OCI-LY7 (cell line): ENCODE measurements at regions not wholly inside any gene's neighbourhood (a gene's known extent, or its start where the extent isn't known, plus 50 kb on each side); places are given as distances from the start of the nearest gene placed in this dataset.

Source experiments
- BruUV-seq: library from RNA; stranded (reverse); fragments of 400-500 nt; replicated peaks from 2 replicates; lab custom pipeline; 2021; lab: Mats Ljungman, UMichigan
- CTCF ChIA-PET: fragments of 300-600 bp; sonication (Branson Sonifier 250); formaldehyde crosslinking; loops from one replicate; lab custom pipeline; 2022; ENCODE audit warnings: antibody characterized with exemption; ENCODE audit not compliant: unreplicated experiment; lab: Charles Lee
- POLR2A ChIA-PET: fragments of 300-600 bp; sonication (Branson Sonifier 250); formaldehyde crosslinking; loops from one replicate; lab custom pipeline; 2022; ENCODE audit warnings: antibody characterized with exemption; lab: Charles Lee
- DNase-seq: peaks from one replicate; pipeline ENCODE4 v3.0.0-alpha.2; 2015; ENCODE audit warnings: low spot score
- H2AFZ ChIP-seq: fragments of 200-600 bp; sonication (generic), shearing (Covaris generic); 2 replicates; pipeline ENCODE4 v1.6.1; 2014; ENCODE audit warnings: mild to moderate bottlenecking, antibody characterized with exemption, low read length, moderate library complexity
- H3K27ac ChIP-seq: fragments of 200-600 bp; sonication (generic); 2 replicates; pipeline ENCODE4 v1.5.1; 2014; ENCODE audit warnings: mixed run types, low read depth, mild to moderate bottlenecking, moderate library complexity, low read length, inconsistent platforms; ENCODE audit not compliant: poor library complexity, severe bottlenecking
- H3K36me3 ChIP-seq: fragments of 200-600 bp; sonication (generic); 2 replicates; pipeline ENCODE4 v1.6.1; 2014; ENCODE audit warnings: mild to moderate bottlenecking, antibody characterized with exemption, low read length, moderate library complexity, mixed read lengths; ENCODE audit not compliant: insufficient read depth
- H3K4me1 ChIP-seq: fragments of 200-600 bp; sonication (generic); 2 replicates; pipeline ENCODE4 v1.5.1; 2014; ENCODE audit warnings: mild to moderate bottlenecking, low read length; ENCODE audit not compliant: insufficient read depth, poor library complexity, severe bottlenecking
- H3K4me2 ChIP-seq: fragments of 200-600 bp; sonication (generic); 2 replicates; pipeline ENCODE4 v1.6.1; 2014; ENCODE audit warnings: mild to moderate bottlenecking, low read length
- H3K4me3 ChIP-seq: fragments of 200-600 bp; sonication (generic); 2 replicates; pipeline ENCODE4 v1.5.1; 2014; ENCODE audit warnings: mild to moderate bottlenecking, low read depth, low read length; ENCODE audit not compliant: poor library complexity, severe bottlenecking
- H3K79me2 ChIP-seq: fragments of 200-600 bp; sonication (generic); 2 replicates; pipeline ENCODE4 v1.6.1; 2016; ENCODE audit warnings: low read depth, mild to moderate bottlenecking, low read length, moderate library complexity, mixed read lengths; ENCODE audit not compliant: insufficient read depth
- H3K9me2 ChIP-seq: fragments of 200-600 bp; sonication (generic); 2 replicates; pipeline ENCODE4 v1.6.1; 2016; ENCODE audit warnings: mild to moderate bottlenecking, low read length, mixed read lengths; ENCODE audit not compliant: insufficient read depth
- H3K9me3 ChIP-seq: fragments of 200-600 bp; sonication (generic); 2 replicates; pipeline ENCODE4 v1.6.1; 2014; ENCODE audit warnings: mild to moderate bottlenecking, mixed run types, low read length, mixed read lengths
- H4K20me1 ChIP-seq: fragments of 200-600 bp; sonication (generic); 2 replicates; pipeline ENCODE4 v1.6.1; 2014; ENCODE audit warnings: mild to moderate bottlenecking, antibody characterized with exemption, low read length, moderate library complexity, mixed read lengths; ENCODE audit not compliant: insufficient read depth
- EZH2phosphoT487 ChIP-seq: fragments of 200-600 bp; sonication (generic); IDR thresholded peaks from 2 replicates; pipeline ENCODE4 v1.6.1; 2018; ENCODE audit warnings: low read depth, borderline replicate concordance, mild to moderate bottlenecking, mixed run types, antibody characterized with exemption, low read length, moderate library complexity, mixed read lengths
- intact Hi-C: fragments of 100-400 bp; cut with micrococcal nuclease; formaldehyde crosslinking; loops from one replicate; pipeline ENCODE4 v1.10.0; 2022; ENCODE audit not compliant: unreplicated experiment
- TF ChIP-seq, protein P1 (sequence below): fragments of 200-600 bp; sonication (generic); conservative IDR thresholded peaks from 2 replicates; pipeline ENCODE4 v1.5.1; 2014; ENCODE audit warnings: mild to moderate bottlenecking, antibody characterized with exemption, low read length, moderate library complexity, mixed read lengths

DNA sequence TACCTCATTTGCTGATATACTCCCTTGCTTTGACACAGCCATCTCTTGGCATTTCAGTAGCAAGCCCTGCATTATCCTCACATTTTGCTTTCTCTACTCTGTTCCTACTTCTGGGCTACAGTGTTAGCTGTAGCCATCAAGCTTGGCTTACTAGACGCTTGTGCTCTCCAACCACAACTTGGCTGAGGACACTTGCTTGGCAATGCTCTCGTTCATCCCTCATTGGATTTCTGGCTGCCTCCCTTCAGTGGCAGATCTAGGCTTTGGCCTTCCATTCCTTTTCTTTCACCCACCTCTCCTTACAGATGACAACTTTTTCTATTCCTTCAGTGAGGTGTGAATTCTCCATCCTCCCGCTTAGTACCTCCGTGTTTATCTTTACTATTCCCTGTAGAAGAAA lies 428.7 kb upstream of the LRRC7 start:
- no peak overlapping the region for H3K4me3 ChIP-seq
- no TSS peak for BruUV-seq
- ChIA-PET POLR2A (interaction anchor here (0.7 kb wide), 1 partner anchor 665 kb away, joined by 3 read pairs; no protein-coding TSS in a partner anchor), CTCF (no interaction called here)
- no peaks in the 10 kb centered on the region for H3K9me2 ChIP-seq
- H2AFZ ChIP-seq: no peak overlapping the region
- H3K4me1 ChIP-seq: no peaks in the 10 kb centered on the region
- no peaks in the 10 kb centered on the region for H3K36me3 ChIP-seq
- TF ChIP-seq EZH2phosphoT487: no peak
- TF ChIP-seq, protein P1, sequence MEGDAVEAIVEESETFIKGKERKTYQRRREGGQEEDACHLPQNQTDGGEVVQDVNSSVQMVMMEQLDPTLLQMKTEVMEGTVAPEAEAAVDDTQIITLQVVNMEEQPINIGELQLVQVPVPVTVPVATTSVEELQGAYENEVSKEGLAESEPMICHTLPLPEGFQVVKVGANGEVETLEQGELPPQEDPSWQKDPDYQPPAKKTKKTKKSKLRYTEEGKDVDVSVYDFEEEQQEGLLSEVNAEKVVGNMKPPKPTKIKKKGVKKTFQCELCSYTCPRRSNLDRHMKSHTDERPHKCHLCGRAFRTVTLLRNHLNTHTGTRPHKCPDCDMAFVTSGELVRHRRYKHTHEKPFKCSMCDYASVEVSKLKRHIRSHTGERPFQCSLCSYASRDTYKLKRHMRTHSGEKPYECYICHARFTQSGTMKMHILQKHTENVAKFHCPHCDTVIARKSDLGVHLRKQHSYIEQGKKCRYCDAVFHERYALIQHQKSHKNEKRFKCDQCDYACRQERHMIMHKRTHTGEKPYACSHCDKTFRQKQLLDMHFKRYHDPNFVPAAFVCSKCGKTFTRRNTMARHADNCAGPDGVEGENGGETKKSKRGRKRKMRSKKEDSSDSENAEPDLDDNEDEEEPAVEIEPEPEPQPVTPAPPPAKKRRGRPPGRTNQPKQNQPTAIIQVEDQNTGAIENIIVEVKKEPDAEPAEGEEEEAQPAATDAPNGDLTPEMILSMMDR: no peak
- no peaks in the 10 kb centered on the region for H3K9me3 ChIP-seq
- no peaks in the 10 kb centered on the region for H4K20me1 ChIP-seq
- no peak overlapping the region for H3K27ac ChIP-seq
- intact Hi-C loops: no loop called here
- no peak overlapping the region for H3K4me2 ChIP-seq
- no peak for DNase-seq
- H3K79me2 ChIP-seq: no peaks in the 10 kb centered on the region

GRCh38 chr1:69146303-69146702 lies 421.4 kb upstream of the LRRC7 start:
- ChIA-PET CTCF (no interaction called here), POLR2A (no interaction called here)
- intact Hi-C loops: no loop called here
- H3K27ac ChIP-seq: no peak overlapping the region
- H4K20me1 ChIP-seq: no peaks in the 10 kb centered on the region
- H3K9me3 ChIP-seq: no peaks in the 10 kb centered on the region
- H3K4me2 ChIP-seq: no peak overlapping the region
- no peaks in the 10 kb centered on the region for H3K4me1 ChIP-seq
- H3K36me3 ChIP-seq: no peaks in the 10 kb centered on the region
- TF ChIP-seq, protein P1: no peak
- TF ChIP-seq EZH2phosphoT487: no peak
- H3K79me2 ChIP-seq: no peaks in the 10 kb centered on the region
- no peak for DNase-seq
- no TSS peak for BruUV-seq
- no peaks in the 10 kb centered on the region for H3K9me2 ChIP-seq
- H3K4me3 ChIP-seq: no peak overlapping the region
- no peak overlapping the region for H2AFZ ChIP-seq

- no peaks in the 10 kb centered on the region for H4K20me1 ChIP-seq
- no peak overlapping the region for H3K4me2 ChIP-seq
- POLR2A ChIA-PET: interaction anchor here (0.7 to 0.9 kb wide), 2 partner anchors 70 to 370 kb away, joined by 3 to 7 read pairs; no protein-coding TSS in a partner anchor
- no peak overlapping the region for H2AFZ ChIP-seq
- H3K4me3 ChIP-seq: no peak overlapping the region
- no peaks in the 10 kb centered on the region for H3K4me1 ChIP-seq
- no peaks in the 10 kb centered on the region for H3K9me2 ChIP-seq
- BruUV-seq: no TSS peak
- intact Hi-C loops: no loop called here
- no peak for DNase-seq
- no peaks in the 10 kb centered on the region for H3K79me2 ChIP-seq
- TF ChIP-seq, protein P1: no peak
- TF ChIP-seq EZH2phosphoT487: no peak
- no peaks in the 10 kb centered on the region for H3K36me3 ChIP-seq
- no peak overlapping the region for H3K27ac ChIP-seq
- no peaks in the 10 kb centered on the region for H3K9me3 ChIP-seq
- CTCF ChIA-PET: no interaction called here
Observed at GRCh38 chr1:69148731-69149130, 419.0 kb upstream of the LRRC7 start.
